Body of pancreas (tissue), 4 donors: ENCODE measurements at regions not wholly inside any gene's neighbourhood (a gene's known extent, or its start where the extent isn't known, plus 50 kb on each side); places are given as distances from the start of the nearest gene placed in this dataset.

Experiments
- POLR2A ChIP-seq, 3 donors: fragments of 450-650 bp; IDR thresholded peaks; one replicate each; pipeline ENCODE4 v1.6.1; 2016; ENCODE audit warnings: antibody characterized with exemption in 3 of 3, mild to moderate bottlenecking in 2 of 3
- TF ChIP-seq, protein P1 (sequence below), 7 experiments: fragments of 450-650 bp in 4 of 7; fragments of 200-600 bp in 3 of 7; sonication (generic) in 3 of 7; IDR thresholded peaks; one replicate each; pipeline ENCODE4 v1.5.1; 2016 to 2019; ENCODE audit warnings: antibody characterized with exemption in 7 of 7

DNA sequence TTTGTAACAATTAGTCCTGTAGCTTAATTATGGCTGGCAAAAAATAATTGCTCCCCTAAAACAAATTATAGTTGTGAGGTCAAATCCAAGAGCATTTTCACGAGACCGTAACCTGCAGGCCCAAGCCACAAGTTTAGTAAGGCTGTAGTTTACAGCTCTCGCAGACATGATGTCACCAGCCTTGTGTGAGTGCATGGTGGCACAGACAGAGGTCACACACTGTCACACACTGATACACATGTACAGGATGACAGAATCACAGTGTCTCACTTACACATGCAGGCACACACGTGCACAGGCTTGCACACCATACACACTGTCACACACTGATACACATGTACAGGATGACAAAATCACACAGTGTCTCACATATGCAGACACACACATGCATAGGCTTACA is 518.8 kb downstream of the IRX1 start:
- TF ChIP-seq, protein P1, sequence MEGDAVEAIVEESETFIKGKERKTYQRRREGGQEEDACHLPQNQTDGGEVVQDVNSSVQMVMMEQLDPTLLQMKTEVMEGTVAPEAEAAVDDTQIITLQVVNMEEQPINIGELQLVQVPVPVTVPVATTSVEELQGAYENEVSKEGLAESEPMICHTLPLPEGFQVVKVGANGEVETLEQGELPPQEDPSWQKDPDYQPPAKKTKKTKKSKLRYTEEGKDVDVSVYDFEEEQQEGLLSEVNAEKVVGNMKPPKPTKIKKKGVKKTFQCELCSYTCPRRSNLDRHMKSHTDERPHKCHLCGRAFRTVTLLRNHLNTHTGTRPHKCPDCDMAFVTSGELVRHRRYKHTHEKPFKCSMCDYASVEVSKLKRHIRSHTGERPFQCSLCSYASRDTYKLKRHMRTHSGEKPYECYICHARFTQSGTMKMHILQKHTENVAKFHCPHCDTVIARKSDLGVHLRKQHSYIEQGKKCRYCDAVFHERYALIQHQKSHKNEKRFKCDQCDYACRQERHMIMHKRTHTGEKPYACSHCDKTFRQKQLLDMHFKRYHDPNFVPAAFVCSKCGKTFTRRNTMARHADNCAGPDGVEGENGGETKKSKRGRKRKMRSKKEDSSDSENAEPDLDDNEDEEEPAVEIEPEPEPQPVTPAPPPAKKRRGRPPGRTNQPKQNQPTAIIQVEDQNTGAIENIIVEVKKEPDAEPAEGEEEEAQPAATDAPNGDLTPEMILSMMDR (IDR thresholded peaks at IDR 0.05) = no peak
- no peak for TF ChIP-seq POLR2A (IDR thresholded peaks at IDR 0.05)
